Stimulated activated CD4-positive, alpha-beta T cell treated with anti-CD3 and anti-CD28 coated beads, Interleukin-12 subunit alpha, Interleukin-12 subunit beta, amount 100 ng/mL, for 4 hours (primary cell): ENCODE measurements at regions not wholly inside any gene's neighbourhood (a gene's known extent, or its start where the extent isn't known, plus 50 kb on each side); places are given as distances from the start of the nearest gene placed in this dataset.
"Not testable (repeated sequence)": the region's sequence is repeated elsewhere in the genome, so short reads cannot be mapped to it uniquely, and the experiment has no call there.

Experiments
- DNase-seq: peaks from one replicate; pipeline ENCODE4 v3.0.0-alpha.2; 2020

- DNase-seq, result no peak
Observed at GRCh38 chr3:70736009-70736408, 423.6 kb upstream of the MDFIC2 start.

DNA sequence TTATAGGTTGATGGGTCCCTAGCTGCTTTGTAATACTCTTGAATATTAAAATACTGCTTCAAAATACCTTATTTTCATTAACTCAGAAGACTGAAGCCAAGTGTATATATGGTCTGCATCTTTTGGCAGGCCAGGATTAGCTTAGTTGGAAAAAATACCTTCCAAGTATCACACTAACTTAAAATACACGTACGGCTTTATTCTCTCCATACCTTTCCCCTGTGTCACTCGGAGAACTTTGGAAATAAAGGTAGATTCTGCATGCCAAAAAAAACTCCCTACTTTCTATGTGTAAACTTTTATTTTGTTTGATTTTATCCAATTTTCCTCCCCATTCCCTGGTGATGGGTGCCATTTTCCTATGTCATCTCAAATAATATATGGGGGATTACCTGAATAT lies 422.3 kb upstream of the MDFIC2 start:
- DNase-seq, result no peak

- no peak for DNase-seq
Observed at GRCh38 chr3:70731046-70731445, 418.6 kb upstream of the MDFIC2 start.

DNA sequence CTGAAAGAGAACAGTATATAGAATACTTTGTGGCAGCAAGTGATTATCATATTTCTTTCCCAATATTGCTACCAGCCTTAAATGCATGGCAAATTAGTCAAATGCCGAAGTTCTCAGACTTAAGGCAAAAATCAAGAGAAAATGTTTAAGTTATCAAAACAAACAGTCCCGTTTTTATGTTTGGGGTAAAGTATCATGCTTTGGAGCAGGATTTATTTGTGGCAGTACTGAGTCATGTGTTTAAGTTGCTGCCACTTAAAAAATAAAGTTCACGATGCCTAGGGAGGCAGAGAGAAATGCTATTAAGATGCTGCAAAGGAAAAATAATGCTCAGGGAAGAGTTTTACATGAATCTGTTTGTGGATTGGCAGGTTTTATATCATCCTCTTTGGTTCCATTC lies 417.4 kb upstream of the MDFIC2 start:
- no peak for DNase-seq

DNA sequence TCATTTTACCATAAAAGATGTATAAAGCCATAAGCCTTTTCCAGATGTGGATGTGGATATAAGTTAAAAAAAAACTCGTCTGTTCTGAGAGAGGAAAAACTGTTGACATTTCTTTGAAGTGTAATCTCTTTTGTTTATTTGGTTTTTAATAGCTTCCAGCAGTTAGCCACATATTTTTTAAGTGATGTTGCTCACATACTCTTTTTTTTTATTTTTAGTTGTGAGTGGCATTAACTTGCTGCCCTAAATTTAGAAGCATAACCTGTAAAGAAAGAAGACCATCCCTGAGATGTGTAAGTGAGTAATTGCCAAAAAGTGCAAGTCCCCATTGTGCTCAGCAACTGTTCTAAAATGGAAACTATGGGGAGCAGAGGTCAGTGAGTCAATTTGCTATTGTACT lies 415.9 kb upstream of the MDFIC2 start:
- no peak for DNase-seq

DNA sequence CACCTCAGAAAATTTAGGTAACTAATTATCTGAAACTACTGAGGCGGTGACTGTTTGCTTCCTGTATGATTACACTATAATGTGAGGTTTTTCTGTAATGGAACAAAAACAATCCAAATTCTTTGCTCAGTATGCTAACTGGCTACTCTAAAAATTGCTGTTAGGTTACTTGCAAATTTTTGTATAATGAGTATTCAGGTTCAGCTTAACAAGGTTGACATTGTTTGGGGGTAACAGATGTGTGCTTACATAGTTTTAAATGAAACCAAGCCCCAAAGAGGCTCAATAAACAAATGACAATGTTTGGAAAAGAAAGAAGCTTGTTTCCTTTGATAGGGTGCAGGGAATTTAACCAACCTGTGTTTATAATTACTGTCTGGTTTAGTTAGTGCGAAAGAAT lies 414.5 kb upstream of the MDFIC2 start:
- no peak for DNase-seq

- DNase-seq, result no peak
Observed at GRCh38 chr3:70726096-70726938, 413.9 kb upstream of the MDFIC2 start.

GRCh38 chr3:70722018-70722417 lies 409.6 kb upstream of the MDFIC2 start:
- DNase-seq, result no peak

GRCh38 chr3:70716832-70717231 lies 404.4 kb upstream of the MDFIC2 start:
- DNase-seq, result no peak

GRCh38 chr3:70712449-70713082 lies 400.1 kb upstream of the MDFIC2 start:
- no peak for DNase-seq

DNA sequence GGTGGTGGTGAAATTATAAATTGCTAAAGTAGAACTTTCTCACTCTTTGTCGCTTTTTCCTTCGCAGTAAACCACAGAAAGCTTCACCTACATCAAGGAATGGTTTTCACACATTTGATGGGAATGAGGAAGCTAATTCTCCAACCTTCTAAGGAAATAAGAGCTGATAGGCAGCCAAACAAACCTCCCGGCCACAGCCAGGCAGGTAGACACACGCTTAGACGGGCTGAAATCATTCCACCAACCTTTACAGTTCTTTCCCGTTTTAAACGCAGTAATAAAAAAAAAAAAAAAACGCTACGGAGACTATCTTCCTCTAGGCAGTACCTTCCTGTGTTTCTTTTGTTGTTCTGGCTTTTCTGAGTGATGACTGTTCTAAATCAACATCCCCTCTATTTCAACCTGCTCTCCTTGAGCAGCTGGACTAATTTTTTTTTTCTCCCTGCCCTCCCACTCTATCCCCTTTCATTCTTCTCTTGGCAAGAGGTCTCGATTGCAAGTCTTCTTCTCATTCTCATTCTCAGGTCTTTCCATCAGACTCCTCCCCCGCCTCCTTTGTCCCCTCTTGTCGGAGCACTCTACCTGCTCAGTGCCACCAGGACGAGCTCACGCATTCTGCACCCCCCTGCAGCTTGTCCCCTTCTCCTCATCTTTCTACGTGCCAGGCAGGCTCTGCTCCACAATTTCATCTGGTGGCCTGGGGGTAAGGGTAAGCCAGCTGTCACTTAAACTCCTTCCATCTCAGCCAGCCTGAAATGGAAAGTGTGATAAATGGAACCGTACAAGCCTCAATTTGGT lies 391.1 kb upstream of the MDFIC2 start:
- DNase-seq, result no peak

DNA sequence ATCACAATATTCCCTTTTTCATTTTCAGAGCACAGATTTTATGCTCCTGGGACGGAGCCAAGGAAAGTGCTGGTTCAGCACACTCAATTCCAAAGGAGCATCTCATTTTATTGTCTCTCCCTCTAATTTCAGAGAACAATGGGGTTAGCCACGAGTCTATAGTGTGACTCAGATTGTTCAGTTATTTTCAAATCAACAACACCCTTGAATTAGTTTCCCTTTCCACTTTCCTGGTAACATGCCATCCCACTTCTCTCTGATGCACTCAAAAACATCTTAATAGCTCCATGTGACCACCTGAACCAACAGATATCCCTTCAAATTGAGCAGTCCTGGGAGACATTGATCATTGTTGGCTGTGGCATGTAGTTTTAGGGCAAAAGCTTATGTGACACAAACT lies 389.7 kb upstream of the MDFIC2 start:
- no peak for DNase-seq

DNA sequence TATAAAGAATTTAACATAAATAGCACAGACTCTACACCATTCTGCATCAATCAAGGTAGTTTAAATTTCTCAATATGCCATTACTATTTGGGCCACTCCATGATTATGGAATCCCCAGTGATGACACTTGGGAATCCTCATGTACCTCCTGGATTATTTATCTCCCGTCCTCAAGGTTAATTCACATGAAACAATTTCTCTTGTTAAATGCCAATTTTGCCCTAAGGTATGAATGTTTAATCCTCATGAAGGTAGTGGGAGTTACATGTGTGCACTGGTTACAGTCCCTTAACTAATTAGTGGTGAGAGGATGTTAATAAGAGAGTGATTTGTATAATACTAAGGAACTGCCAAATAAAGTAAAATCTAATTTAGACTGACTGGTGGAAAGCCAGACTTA lies 372.3 kb upstream of the MDFIC2 start:
- no peak for DNase-seq

DNA sequence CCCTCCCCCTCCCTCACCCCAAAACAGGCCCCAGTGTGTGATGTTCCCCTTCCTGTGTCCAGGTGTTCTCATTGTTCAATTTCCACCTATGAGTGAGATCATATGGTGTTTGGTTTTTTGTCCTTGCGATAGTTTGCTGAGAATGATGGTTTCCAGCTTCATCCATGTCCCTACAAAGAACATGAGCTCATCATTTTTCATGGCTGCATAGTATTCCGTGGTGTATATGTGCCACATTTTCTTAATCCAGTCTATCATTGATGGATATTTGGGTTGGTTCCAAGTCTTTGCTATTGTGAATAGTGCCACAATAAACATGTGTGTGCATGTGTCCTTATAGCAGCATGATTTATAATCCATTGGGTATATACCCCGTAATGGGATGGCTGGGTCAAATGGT lies 363.4 kb upstream of the MDFIC2 start:
- DNase-seq, result not testable (repeated sequence)

DNA sequence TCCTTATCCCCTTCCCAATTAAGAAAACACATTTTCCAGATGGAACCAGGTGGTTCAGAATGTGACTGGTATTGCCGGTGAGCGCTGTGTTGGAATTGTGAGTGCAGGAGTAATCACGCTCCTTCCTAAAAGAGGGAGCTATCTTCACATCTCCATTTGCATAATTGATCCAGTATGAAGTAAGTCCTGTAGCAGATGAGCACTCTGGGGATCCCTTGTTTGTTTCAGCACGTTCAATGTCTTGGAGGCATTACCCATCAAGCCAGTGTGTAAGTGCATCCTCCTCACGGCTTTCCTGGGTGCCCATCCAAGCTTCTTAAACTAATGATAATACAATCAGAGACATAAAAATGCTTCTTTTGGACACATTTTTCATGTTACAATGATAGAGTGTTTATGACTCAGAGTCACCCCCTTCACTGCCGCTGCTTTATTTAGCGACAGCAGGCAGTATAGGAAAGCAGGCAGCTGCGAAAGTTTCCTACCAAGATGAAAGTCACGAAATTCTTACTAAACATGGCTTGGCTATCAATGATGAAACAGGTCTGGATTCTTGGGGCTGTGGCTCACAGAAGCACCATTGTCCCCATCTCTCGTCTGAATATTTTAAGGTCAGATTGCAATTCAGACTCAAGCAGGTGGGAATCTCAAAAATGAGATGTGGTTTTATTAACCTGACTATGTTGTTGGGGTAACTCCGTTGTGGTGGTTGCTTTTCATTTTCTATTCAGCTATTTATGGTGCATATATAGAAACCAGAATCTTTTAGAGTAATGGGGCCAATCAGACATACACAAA lies 346.3 kb upstream of the MDFIC2 start:
- DNase-seq, result no peak

DNA sequence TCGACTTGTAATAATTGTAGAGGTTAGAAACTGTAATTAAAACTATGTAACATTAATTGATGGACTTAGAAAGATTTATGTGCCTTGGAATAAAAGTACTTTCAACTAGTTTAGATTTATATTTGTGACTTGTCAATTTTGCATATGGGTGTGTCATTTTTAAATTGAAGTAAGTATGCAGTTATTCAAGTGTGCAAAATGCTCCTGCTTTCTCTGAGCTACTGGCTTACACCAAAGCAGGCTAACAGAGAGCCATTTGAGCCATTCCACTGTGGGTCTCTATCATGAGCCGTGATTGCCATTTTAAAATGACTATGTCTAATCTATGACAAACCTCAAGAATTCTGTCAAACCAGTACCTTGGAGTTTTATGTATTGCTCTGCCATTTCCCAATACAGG lies 345.0 kb upstream of the MDFIC2 start:
- no peak for DNase-seq

DNA sequence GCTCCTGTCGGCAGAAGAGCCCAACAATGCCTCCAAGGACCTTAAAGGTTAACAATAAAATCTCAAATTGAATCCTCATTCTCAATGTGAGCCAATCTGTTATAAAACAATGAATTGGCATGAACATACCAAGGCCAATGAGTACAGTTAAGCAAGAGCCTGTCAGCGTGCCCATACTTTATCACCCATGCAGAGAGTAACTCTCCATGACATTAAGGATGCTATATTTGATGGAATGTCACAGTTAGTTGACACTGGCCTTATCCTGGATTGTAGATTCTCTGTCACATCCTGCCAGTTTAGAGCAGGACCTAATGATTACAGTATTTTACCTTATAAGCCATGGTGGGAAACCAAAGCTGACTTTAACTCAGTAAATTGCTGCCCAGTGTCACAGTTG lies 335.4 kb upstream of the MDFIC2 start:
- DNase-seq, result no peak

GRCh38 chr3:70647094-70647493 lies 334.7 kb upstream of the MDFIC2 start:
- no peak for DNase-seq

DNA sequence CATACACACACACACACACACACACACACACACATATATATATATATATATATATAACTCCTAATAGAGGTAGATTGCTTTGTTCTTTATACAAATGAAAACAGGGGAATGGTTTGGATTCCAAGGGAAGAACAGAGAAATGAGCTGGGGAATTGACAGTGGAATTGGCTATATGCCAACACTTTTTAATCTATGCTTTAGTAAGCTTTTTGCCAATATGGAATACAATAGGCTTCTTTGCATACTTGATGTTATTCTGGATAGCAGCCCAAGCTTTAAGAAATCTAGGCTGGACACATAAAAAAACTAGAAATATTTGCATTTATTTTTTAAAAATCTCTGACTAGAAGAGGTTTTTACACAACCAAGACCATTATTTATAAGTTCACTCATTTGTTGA lies 334.2 kb upstream of the MDFIC2 start:
- no peak for DNase-seq

DNA sequence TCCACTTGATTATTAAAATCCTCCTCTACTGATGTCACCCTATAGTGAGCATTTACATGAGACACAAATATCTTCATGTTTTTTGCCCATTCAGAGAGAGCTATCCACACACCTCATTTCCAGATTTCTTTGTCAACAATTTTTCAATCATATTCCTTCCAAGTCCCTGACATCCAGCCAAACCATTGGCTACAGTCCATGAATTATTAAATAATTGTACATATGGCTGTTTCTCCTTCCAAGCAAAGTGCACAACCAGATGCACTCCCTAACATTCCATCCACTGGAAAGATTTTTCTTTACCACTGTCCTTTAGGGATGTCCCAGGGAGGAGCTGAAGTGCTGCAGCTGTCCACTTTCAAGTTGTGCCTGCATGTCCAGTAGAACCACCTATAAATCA lies 328.0 kb upstream of the MDFIC2 start:
- DNase-seq, result no peak

DNA sequence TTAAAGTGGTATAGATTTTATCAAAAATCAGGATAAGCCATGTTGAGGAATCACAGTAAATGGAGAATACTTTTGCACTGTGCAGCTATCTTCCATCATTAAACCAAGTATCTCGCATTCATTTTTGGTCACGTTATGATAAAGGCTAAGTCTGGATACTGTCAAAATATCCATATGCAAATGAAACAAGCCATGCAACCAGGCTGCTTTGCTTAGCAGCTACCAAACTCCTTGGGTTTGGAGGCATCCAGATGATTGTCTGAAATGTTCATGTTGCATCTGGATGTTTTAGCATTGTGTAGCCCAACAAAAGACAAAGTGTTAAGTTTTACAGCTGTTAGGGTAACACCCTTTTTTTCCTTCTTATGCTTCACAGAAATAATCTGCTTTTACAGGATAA lies 322.9 kb upstream of the MDFIC2 start:
- no peak for DNase-seq

GRCh38 chr3:70631716-70632307 lies 319.4 kb upstream of the MDFIC2 start:
- no peak for DNase-seq

DNA sequence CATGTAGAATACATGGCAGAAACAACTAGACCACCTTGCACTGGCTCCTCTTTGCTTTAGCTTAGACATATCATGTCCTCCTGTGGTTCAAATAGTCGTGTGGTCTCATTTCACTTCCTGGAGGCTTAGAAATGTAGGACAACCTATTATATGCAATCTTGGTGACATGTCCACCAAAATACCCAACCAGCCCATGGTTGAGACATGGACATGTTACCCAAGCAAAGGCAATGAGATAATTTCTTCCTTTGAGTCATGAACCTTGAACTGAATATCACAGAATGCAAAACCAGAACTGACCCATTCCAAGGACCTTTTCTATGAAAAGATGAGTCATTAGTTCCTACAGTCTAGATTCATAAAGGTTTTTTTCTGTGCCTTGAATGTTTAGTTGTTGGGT lies 309.0 kb upstream of the MDFIC2 start:
- no peak for DNase-seq
